GM10248 (cell line): ENCODE measurements at regions not wholly inside any gene's neighbourhood (a gene's known extent, or its start where the extent isn't known, plus 50 kb on each side); places are given as distances from the start of the nearest gene placed in this dataset.

Experiments used
- CTCF ChIA-PET: fragments of 300-600 bp; sonication (Branson Sonifier 250); formaldehyde crosslinking; extraction: SDS; loops from one replicate; lab custom pipeline; 2021; ENCODE audit warnings: antibody characterized with exemption; lab: Yijun Ruan, JAX
- POLR2A ChIA-PET: fragments of 350-650 bp; sonication (Branson Sonifier 250); formaldehyde crosslinking; extraction: SDS; loops from one replicate; lab custom pipeline; 2020; ENCODE audit warnings: antibody characterized with exemption; lab: Yijun Ruan, JAX
- DNase-seq: peaks from one replicate; pipeline ENCODE4 v3.0.0; 2012; ENCODE audit errors: extremely low spot score
- CTCF ChIP-seq: IDR thresholded peaks from 2 replicates; pipeline ENCODE4 v1.5.1; 2012; ENCODE audit warnings: mild to moderate bottlenecking, low read depth; ENCODE audit errors: extremely low read depth, missing control alignments, control extremely low read depth

- no peak for TF ChIP-seq CTCF
- no peak for DNase-seq
- POLR2A ChIA-PET = no interaction called here
- CTCF ChIA-PET = no interaction called here
Measured at GRCh38 chr4:100708776-100709175, 191.0 kb upstream of the EMCN start.

- ChIA-PET CTCF (no interaction called here), POLR2A (no interaction called here)
- no peak for TF ChIP-seq CTCF
- DNase-seq = no peak
Measured at GRCh38 chr4:100707786-100708185, 190.0 kb upstream of the EMCN start.

- POLR2A ChIA-PET = no interaction called here
- CTCF ChIA-PET = no interaction called here
- no peak for DNase-seq
- no peak for TF ChIP-seq CTCF
Measured at GRCh38 chr4:100696531-100696930, 178.7 kb upstream of the EMCN start.

- CTCF ChIA-PET = no interaction called here
- no peak for DNase-seq
- POLR2A ChIA-PET = no interaction called here
Measured at GRCh38 chr4:100695871-100696270, 178.0 kb upstream of the EMCN start.

GRCh38 chr4:100695039-100695654, 177.3 kb upstream of the EMCN start:
- POLR2A ChIA-PET = no interaction called here
- CTCF ChIA-PET = no interaction called here
- TF ChIP-seq CTCF = no peak
- no peak for DNase-seq

More at GRCh38 chr4:100695871-100696270, 178.0 kb upstream of the EMCN start:
- TF ChIP-seq CTCF = no peak

GRCh38 chr4:100694467-100694866, 176.6 kb upstream of the EMCN start:
- CTCF ChIA-PET = no interaction called here
- POLR2A ChIA-PET = no interaction called here
- TF ChIP-seq CTCF = no peak
- no peak for DNase-seq
